ENCODE measurements at regions not wholly inside any gene's neighbourhood (a gene's known extent, or its start where the extent isn't known, plus 50 kb on each side); places are given as distances from the start of the nearest gene placed in this dataset.

- TF ChIP-seq BHLHE40 (IDR thresholded peaks at IDR 0.05; ENCODE audit: borderline replicate concordance) (no peak), ARNT (IDR thresholded peaks at IDR 0.05) (no peak)
Measured at GRCh38 chr6:45739058-45739457, 276.6 kb downstream of the CLIC5 start.
